Liver (tissue), 8 donors: ENCODE measurements at regions not wholly inside any gene's neighbourhood (a gene's known extent, or its start where the extent isn't known, plus 50 kb on each side); places are given as distances from the start of the nearest gene placed in this dataset.
A peak's percentile ranks its signal among the peaks of the same experiment; 100 is the strongest.

Source experiments
- DNase-seq: peaks from one replicate; pipeline ENCODE4 v3.0.0-alpha.2; 2017; ENCODE audit warnings: low spot score
- H3K27ac ChIP-seq, 2 donors: one replicate each; pipeline ENCODE4 v1.7.0; 2013; ENCODE audit warnings: inconsistent platforms in 2 of 2, low read length in 2 of 2, control low read depth in 1 of 2, low read depth in 1 of 2, mild to moderate bottlenecking in 1 of 2
- H3K27me3 ChIP-seq, 4 donors: one replicate each; pipeline versions ENCODE4 v1.6.1 to v1.7.0; 2013; ENCODE audit warnings: low read length in 3 of 4, inconsistent platforms in 1 of 4, mild to moderate bottlenecking in 1 of 4, moderate library complexity in 1 of 4; ENCODE audit not compliant: control insufficient read depth in 4 of 4, insufficient read depth in 4 of 4
- H3K36me3 ChIP-seq, 4 donors: one replicate each; pipeline versions ENCODE4 v1.6.1 to v1.7.0; 2013; ENCODE audit warnings: low read length in 3 of 4, mild to moderate bottlenecking in 3 of 4, low read depth in 1 of 4, moderate library complexity in 1 of 4; ENCODE audit not compliant: control insufficient read depth in 4 of 4, insufficient read depth in 3 of 4
- H3K4me1 ChIP-seq, 4 donors: one replicate each; pipeline versions ENCODE4 v1.6.1 to v1.7.0; 2013; ENCODE audit warnings: low read length in 3 of 4, mild to moderate bottlenecking in 3 of 4, moderate library complexity in 1 of 4; ENCODE audit not compliant: control insufficient read depth in 4 of 4, insufficient read depth in 4 of 4
- H3K4me3 ChIP-seq, 3 donors: one replicate each; pipeline versions ENCODE4 v1.6.1 to v1.7.0; 2013; ENCODE audit warnings: low read length in 3 of 3, control low read depth in 1 of 3, low read depth in 1 of 3, mild to moderate bottlenecking in 1 of 3
- H3K9ac ChIP-seq, 2 donors: one replicate each; pipeline ENCODE4 v1.7.0; 2013; ENCODE audit warnings: low read length in 2 of 2, mild to moderate bottlenecking in 2 of 2, moderate library complexity in 2 of 2, control low read depth in 1 of 2, low read depth in 1 of 2
- H3K9me3 ChIP-seq, 4 donors: one replicate each; pipeline versions ENCODE4 v1.6.1 to v1.7.0; 2013; ENCODE audit warnings: low read length in 3 of 4; ENCODE audit not compliant: control insufficient read depth in 4 of 4
- CTCF ChIP-seq: fragments of 150-350 bp; IDR thresholded peaks from 2 replicates; pipeline ENCODE4 v1.5.1; 2017; ENCODE audit warnings: improper control_type of control experiment, low read depth, low read length; ENCODE audit not compliant: missing input control
- EGR1 ChIP-seq, 2 donors: IDR thresholded peaks; 2 replicates each; pipeline ENCODE4 v1.6.1; 2016 to 2018; ENCODE audit warnings: antibody characterized with exemption in 2 of 2, low read depth in 2 of 2
- FOXA1 ChIP-seq: IDR thresholded peaks from 2 replicates; pipeline ENCODE4 v1.6.1; 2016; ENCODE audit warnings: antibody characterized with exemption
- HNF4A ChIP-seq, 2 donors: conservative IDR thresholded peaks; 2 replicates each; pipeline ENCODE4 v1.6.1; 2016; ENCODE audit warnings: antibody characterized with exemption in 2 of 2, mild to moderate bottlenecking in 2 of 2
- HNF4G ChIP-seq: IDR thresholded peaks from 2 replicates; pipeline ENCODE4 v1.6.1; 2016; ENCODE audit warnings: antibody characterized with exemption
- JUND ChIP-seq, 2 donors: IDR thresholded peaks; 2 replicates each; pipeline ENCODE4 v1.6.1; 2016; ENCODE audit warnings: antibody characterized with exemption in 2 of 2
- MAX ChIP-seq: IDR thresholded peaks from 2 replicates; pipeline ENCODE4 v1.6.1; 2016; ENCODE audit warnings: antibody characterized with exemption
- NR2F2 ChIP-seq: IDR thresholded peaks from 2 replicates; pipeline ENCODE4 v1.6.1; 2016; ENCODE audit warnings: antibody characterized with exemption
- RAD21 ChIP-seq, 2 donors: IDR thresholded peaks; 2 replicates each; pipeline ENCODE4 v1.6.1; 2016; ENCODE audit warnings: antibody characterized with exemption in 2 of 2, mild to moderate bottlenecking in 2 of 2
- REST ChIP-seq: IDR thresholded peaks from 2 replicates; pipeline ENCODE4 v1.6.1; 2016; ENCODE audit warnings: antibody characterized with exemption, mild to moderate bottlenecking
- RXRA ChIP-seq, 2 donors: IDR thresholded peaks; 2 replicates each; pipeline ENCODE4 v1.6.1; 2017 to 2018; ENCODE audit warnings: antibody characterized with exemption in 2 of 2, mild to moderate bottlenecking in 1 of 2
- SP1 ChIP-seq: IDR thresholded peaks from 2 replicates; pipeline ENCODE4 v1.6.1; 2018; ENCODE audit warnings: antibody characterized with exemption, mild to moderate bottlenecking
- TAF1 ChIP-seq: conservative IDR thresholded peaks from 2 replicates; pipeline ENCODE4 v1.6.1; 2016; ENCODE audit warnings: antibody characterized with exemption, mild to moderate bottlenecking
- YY1 ChIP-seq: IDR thresholded peaks from 2 replicates; pipeline ENCODE4 v1.6.1; 2016; ENCODE audit warnings: antibody characterized with exemption, mild to moderate bottlenecking
- WGBS: extraction: QIAGEN DNeasy Blood & Tissue Kit; methylation state at CpG from one replicate; pipeline ENCODE4 v1.1.7; 2013; 5-methylcytosine and 5-hydroxymethylcytosine counted together
- donor health status: healthy.
- donor health status: healthy.
- donor health status: healthy.
- donor health status: healthy.
- donor health status: healthy.

GRCh38 chr11:95678988-95679387 lies 110.6 kb downstream of the FAM76B start:
- H3K4me3 ChIP-seq = no peak overlapping the region
- H3K27ac ChIP-seq = no peak overlapping the region
- H3K9ac ChIP-seq = no peak overlapping the region
- 80% methylated on average over 4 of the region's 4 CpGs for WGBS
- peaks cover 0 to 13% (median 10%) of the 10 kb centered on the region in 4 donors for H3K4me1 ChIP-seq
- TF ChIP-seq MAX (no peak), TAF1 (no peak), HNF4G (no peak), NR2F2 (no peak), JUND (IDR thresholded peaks at IDR 0.05) (no peak), HNF4A (conservative IDR thresholded peaks at IDR 0.05) (peak; percentile 36 to 45), REST (no peak)
- H3K27me3 ChIP-seq = no peaks in the 10 kb centered on the region
- DNase-seq = no peak
- H3K9me3 ChIP-seq = no peaks in the 10 kb centered on the region
- H3K36me3 ChIP-seq = no peaks in the 10 kb centered on the region

- 84% methylated on average over 4 of the region's 4 CpGs for WGBS
- Histone ChIP-seq H3K27ac (no peak overlapping the region), H3K27me3 (no peaks in the 10 kb centered on the region)
Observed at GRCh38 chr11:95676308-95676707, 113.3 kb downstream of the FAM76B start.

GRCh38 chr11:95675585-95675984 lies 114.0 kb downstream of the FAM76B start:
- H3K9ac ChIP-seq = no peak overlapping the region
- peaks cover 1 to 7% (median 6%) of the 10 kb centered on the region in 4 donors for H3K4me1 ChIP-seq
- no peak for DNase-seq
- H3K4me3 ChIP-seq = no peak overlapping the region
- 92% methylated on average over 2 of the region's 2 CpGs for WGBS
- no peak overlapping the region for H3K27ac ChIP-seq
- H3K27me3 ChIP-seq = no peaks in the 10 kb centered on the region
- no peaks in the 10 kb centered on the region for H3K36me3 ChIP-seq
- no peaks in the 10 kb centered on the region for H3K9me3 ChIP-seq
- TF ChIP-seq REST (no peak), CTCF (no peak), RAD21 (IDR thresholded peaks at IDR 0.05) (no peak), YY1 (no peak), TAF1 (no peak), SP1 (no peak), FOXA1 (no peak)

More at GRCh38 chr11:95676308-95676707, 113.3 kb downstream of the FAM76B start:
- Histone ChIP-seq H3K9ac (no peak overlapping the region), H3K4me3 (no peak overlapping the region), H3K4me1 (peaks cover 1 to 13% (median 10%) of the 10 kb centered on the region in 4 donors), H3K36me3 (no peaks in the 10 kb centered on the region), H3K9me3 (no peaks in the 10 kb centered on the region)
- DNase-seq = no peak
- no peak for TF ChIP-seq JUND (IDR thresholded peaks at IDR 0.05)
- no peak for TF ChIP-seq HNF4G
- TF ChIP-seq YY1 = no peak
- no peak for TF ChIP-seq CTCF
- no peak for TF ChIP-seq TAF1
- TF ChIP-seq EGR1 (IDR thresholded peaks at IDR 0.05; ENCODE audit: low read depth in 2 of 2) = no peak
- no peak for TF ChIP-seq RXRA (IDR thresholded peaks at IDR 0.05)
